ENCODE measurements at regions not wholly inside any gene's neighbourhood (a gene's known extent, or its start where the extent isn't known, plus 50 kb on each side); places are given as distances from the start of the nearest gene placed in this dataset.
A peak's percentile ranks its signal among the peaks of the same experiment; 100 is the strongest.

DNA sequence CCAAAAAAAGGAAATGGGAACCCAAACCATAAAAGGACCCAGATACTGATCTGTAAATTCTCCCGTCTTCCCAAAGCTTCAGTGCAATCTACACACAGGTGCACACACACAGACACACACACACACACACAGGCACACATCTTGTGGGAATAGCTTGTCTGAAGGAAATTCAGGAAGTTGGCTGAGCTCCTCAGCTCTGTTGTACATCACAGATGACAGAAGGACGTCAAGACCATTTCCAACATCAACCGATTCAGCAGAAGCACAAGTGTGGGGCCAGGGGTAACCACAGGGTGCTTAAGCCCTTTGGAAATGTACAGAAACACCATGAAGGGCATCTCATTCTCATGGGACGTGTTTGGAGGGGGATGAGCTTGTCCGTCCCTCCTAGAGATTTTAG, 498.1 kb upstream of the PSMD7 start:
- DNase-seq, result no peak

- no peak for DNase-seq
Observed at GRCh38 chr16:73797115-73797514, 499.5 kb upstream of the PSMD7 start.

- DNase-seq, result no peak
Observed at GRCh38 chr16:73796241-73796640, 500.4 kb upstream of the PSMD7 start.

DNA sequence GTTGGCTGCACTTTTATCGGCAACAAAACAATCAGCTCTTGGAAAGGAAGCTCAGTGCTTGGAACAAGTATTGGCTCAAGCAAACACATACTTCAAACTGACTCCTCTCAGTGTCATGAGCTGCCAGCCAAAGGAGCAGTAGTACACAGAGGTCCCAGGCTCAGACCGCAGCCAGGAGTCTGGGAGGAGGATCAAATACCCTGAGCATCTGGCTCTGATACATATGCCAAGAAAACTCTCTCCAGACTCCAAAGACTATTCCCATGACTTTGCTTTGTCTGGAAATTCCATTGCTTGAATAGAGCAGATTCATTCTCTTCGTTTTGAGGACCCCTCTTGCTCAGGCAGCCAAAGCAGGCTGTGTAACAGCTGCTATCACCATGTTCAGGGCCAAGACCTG, 501.6 kb upstream of the PSMD7 start:
- DNase-seq, result no peak

GRCh38 chr16:73793871-73794437, 502.7 kb upstream of the PSMD7 start:
- no peak for DNase-seq

DNA sequence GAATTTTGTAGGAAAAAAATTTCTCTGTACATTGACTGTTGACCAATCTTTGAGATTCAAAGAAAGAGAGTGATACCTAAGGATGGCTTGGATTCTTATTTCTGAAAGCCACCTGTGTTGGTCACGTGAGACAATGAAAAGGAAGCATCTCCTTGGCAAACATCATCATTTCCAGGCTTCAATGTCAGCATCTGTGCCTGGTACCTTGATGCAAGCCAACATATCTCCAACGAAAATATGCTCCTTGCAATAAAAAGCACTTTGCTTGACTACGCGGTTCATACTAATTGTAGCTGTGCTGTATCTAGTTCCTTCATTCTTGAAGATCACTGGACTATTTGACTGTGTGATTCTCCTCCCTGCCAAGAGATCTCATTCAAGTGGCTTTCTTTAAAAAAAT, 503.4 kb upstream of the PSMD7 start:
- DNase-seq, result no peak

GRCh38 chr16:73792199-73793020, 504.2 kb upstream of the PSMD7 start:
- no peak for DNase-seq

DNA sequence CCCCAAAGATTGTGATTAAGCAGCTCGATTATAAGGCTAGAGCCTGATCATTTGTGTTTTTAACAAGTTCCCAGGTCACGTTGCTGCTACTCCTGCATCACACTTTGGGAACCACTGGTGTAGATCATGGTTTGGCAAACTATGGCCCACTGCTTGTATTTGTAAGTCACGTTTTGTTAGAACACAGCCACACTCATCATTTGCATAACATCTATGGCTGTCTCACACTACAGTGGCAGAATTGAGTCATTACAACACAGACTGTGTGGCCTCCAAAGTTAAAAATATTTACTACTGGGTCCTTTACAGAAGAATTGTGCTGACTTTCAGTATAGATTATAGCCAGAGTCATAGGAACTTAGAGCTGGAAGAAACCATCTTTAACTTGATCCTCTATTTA, 515.3 kb upstream of the PSMD7 start:
- DNase-seq, result no peak

GRCh38 chr16:73778887-73779286, 517.7 kb upstream of the PSMD7 start:
- no peak for DNase-seq

- DNase-seq, result no peak
Observed at GRCh38 chr16:73775841-73776388, 520.7 kb upstream of the PSMD7 start.

GRCh38 chr16:73771196-73772064, 525.2 kb upstream of the PSMD7 start:
- no peak for DNase-seq

DNA sequence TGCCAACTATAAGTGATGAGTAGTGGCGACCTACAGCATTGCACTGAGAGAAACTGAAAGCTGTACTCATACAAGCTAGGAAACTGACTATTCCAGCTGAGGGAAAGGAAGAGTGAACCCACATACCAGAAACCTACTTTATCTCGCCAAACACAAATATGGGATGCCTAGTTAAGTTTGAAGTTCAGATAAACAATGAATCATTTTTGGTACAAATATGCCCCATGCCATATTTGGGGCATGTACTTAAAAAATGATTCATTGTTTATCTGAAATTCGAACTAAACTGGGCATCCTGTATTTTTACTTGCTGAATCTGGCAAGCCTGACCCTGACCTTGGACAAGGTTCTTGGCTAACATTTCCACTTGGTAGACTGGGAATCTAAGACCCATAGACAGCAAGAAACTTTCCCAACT, 527.8 kb upstream of the PSMD7 start:
- DNase-seq, result no peak

GRCh38 chr16:73764321-73764720, 532.3 kb upstream of the PSMD7 start:
- no peak for DNase-seq

DNA sequence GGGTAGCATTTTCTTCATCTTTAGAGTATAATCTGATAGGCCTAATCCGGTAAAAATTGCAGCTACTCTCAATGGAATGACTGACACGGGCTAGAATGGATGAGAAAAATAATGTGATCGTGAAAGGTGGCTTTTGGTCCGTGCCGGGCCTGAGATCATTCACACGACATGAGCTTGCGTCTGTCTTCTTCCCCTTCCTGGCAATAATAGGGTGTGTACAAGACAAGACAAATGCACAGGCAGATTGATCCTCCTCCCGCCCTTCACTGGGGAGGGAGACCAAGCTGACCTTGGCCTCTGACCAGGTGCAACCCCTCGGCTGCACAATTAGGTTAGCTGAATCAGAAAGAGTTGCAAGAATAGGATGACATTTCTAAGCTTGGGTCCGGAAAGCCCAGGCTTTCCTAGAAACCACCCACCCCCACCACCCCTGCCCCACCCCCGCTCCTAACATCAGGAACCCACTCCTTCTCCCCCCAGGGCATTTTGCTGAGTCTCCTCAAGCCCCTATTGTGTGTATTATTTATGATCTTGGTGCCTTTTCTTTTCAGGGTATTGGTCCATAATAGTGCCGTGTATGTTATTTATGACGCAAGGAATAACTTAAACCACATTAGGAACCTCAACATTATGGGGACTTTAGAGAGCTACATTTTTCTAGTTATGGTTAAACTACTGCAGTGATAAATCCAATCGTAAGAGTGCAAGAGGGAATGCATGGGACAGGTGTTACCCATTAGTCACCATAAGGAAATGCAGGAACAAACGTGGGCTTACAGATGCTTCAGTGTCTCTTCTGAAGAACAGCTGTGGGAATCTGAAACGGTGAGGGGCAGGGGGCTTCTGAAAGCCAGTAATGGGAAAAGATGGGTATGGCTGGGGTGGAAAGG, 540.1 kb upstream of the PSMD7 start:
- no peak for DNase-seq

- DNase-seq, result no peak
Observed at GRCh38 chr16:73753931-73754330, 542.7 kb upstream of the PSMD7 start.

DNA sequence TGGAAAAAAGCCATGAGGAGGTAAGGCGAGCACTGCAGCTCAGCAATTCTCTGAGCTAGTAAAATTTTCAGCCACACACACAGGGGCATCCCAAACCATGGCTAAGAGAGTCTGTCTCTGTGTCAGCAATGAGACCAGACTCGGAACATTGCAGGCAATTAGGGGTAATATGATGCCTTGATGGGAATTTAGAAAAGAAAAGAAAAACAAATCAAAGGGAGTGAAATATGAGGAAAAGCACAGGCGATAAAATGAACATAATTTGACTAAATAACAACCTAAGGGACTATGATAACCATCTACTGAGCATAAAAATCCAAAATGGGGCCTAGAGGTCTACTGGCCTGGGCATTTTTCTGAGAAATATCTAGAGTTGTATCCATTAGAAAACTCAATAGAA, 546.0 kb upstream of the PSMD7 start:
- no peak for DNase-seq

DNA sequence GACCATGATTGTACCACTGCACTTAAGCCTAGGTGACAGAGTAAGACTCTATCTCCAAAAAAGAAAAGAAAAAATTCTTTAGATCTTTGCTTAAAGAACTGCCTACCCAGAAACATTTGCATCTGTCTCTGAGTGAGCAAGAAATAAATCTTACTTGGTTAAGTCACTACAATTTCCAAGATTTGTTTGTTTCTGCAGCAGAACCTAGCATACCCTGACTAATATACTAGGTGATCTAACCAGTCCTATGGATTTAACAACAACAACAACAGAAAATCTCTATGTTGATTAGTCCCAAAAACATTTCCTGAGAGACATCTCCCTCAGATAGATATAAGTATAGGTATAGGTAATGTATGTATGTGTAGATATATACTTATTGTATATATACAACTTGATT, 549.3 kb upstream of the PSMD7 start:
- no peak for DNase-seq

GRCh38 chr16:73746554-73746953, 550.1 kb upstream of the PSMD7 start:
- no peak for DNase-seq

DNA sequence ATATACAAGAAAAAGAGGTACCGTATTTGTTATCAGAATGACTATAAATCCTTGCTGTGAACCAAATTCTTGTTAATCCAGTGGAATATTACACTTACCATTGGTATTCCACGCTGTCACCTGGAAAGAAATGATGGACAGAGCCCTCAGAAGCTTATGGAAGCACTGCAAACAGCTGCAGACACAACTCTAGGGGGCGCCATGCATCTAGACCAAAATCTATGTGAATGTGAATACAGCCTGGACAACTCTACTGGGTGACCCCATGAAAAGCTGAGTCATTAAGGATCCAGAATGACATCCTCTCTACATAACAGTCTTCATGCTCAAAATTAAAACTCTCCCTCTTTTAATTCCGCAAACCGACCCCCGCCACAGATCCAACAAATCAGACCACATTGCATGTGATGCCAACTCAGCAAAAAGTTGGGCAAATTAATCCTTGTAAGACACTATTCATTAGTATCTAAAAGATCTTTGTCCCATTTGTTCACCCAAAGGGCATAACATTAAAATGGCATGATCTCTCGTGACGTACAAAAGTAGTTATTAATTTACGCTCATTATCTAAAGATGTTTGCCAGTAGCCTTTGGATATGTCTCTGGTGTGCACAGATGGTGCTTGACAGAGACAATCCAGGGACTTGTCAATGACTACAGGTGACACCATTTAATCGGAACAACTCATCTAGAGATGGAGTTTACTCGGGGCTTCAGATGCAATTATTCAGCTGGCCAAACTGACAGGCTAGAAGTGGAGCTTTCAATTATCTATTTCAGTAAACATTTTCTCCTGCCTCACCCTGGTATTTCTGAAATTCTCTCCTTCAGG, 552.7 kb upstream of the PSMD7 start:
- peak; percentile 1 for DNase-seq

DNA sequence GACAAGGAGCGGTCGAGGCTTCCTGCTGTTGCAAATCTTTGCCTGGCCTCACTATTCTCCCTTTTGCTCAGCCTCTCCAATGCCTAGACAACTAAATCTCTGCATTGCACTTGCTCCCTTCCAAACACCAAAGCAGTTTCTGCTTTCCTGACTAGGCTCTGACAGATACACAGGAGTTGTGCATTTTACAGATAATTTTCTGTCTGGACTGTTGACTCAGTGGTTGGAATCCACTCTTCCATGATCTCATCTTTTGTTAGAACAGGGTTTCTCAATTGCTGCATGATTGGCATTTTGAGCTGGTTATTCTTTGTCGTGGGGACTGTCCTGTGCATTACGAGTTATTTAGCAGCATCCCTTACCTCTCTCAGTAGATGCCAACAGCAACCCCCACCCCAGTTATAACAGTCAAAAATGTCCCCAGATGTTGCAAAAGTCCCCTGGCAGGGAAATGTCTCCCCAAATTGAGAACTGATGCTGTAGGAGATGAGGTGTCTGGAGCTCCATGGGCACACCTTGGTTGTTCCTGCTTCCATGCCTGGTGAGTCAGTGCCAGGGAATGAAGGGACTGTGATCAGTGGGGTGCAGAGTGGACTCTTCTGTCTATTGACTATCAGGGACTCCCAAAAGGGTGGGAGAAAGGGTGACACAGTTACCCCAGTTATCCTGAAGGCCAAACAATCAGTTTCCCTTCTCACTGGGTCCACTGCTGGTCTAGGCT, 557.4 kb upstream of the PSMD7 start:
- no peak for DNase-seq

GRCh38 chr16:73738266-73738665, 558.3 kb upstream of the PSMD7 start:
- DNase-seq, result no peak

Measured in hematopoietic multipotent progenitor cell treated with erythropoietin and hydrocortisone succinate and interleukin-3 and kit ligand, for 6 days (in vitro differentiated cells).